Kidney (tissue), 13 donors: ENCODE measurements at regions not wholly inside any gene's neighbourhood (a gene's known extent, or its start where the extent isn't known, plus 50 kb on each side); places are given as distances from the start of the nearest gene placed in this dataset.

Experiments used
- DNase-seq, 5 donors: peaks; one replicate each; pipeline ENCODE4 v3.0.0-alpha.2; 2013 to 2020
- FAIRE-seq: peaks from 2 replicates; lab custom pipeline; 2012; peaks lifted over from hg19 to GRCh38; lab: Jason Lieb, UNC
- H3K27ac ChIP-seq, 2 donors: one replicate each; pipeline ENCODE4 v1.7.0; 2013; ENCODE audit warnings: low read depth in 2 of 2, low read length in 2 of 2, inconsistent platforms in 1 of 2
- H3K27me3 ChIP-seq: one replicate; pipeline ENCODE4 v1.7.1; 2013; ENCODE audit warnings: low read length, inconsistent platforms; ENCODE audit not compliant: control insufficient read depth, insufficient read depth
- H3K36me3 ChIP-seq, 3 donors: one replicate each; pipeline versions ENCODE4 v1.7.0 to v1.7.1; 2013; ENCODE audit warnings: low read length in 3 of 3, control low read depth in 1 of 3, inconsistent platforms in 1 of 3; ENCODE audit not compliant: insufficient read depth in 3 of 3, control insufficient read depth in 2 of 3
- H3K4me1 ChIP-seq, 3 donors: one replicate each; pipeline versions ENCODE4 v1.7.0 to v1.7.1; 2013; ENCODE audit warnings: low read length in 3 of 3, inconsistent platforms in 1 of 3, low read depth in 1 of 3; ENCODE audit not compliant: control insufficient read depth in 2 of 3, insufficient read depth in 2 of 3
- H3K4me3 ChIP-seq, 3 donors: one replicate each; pipeline versions ENCODE4 v1.7.0 to v1.8.1; 2013; ENCODE audit warnings: low read length in 3 of 3, control low read depth in 1 of 3, inconsistent platforms in 1 of 3
- H3K9ac ChIP-seq, 3 donors: one replicate each; pipeline versions ENCODE4 v1.7.0 to v1.7.1; 2013; ENCODE audit warnings: low read length in 3 of 3, control low read depth in 1 of 3, inconsistent platforms in 1 of 3
- H3K9me3 ChIP-seq, 3 donors: one replicate each; pipeline versions ENCODE4 v1.7.0 to v1.7.1; 2013; ENCODE audit warnings: low read length in 3 of 3, control low read depth in 1 of 3, inconsistent platforms in 1 of 3; ENCODE audit not compliant: control insufficient read depth in 2 of 3, insufficient read depth in 1 of 3
- CTCF ChIP-seq: IDR thresholded peaks from 3 replicates; pipeline ENCODE4 v1.5.1; 2012; ENCODE audit warnings: mild to moderate bottlenecking, moderate library complexity, borderline replicate concordance; ENCODE audit not compliant: insufficient read depth; ENCODE audit errors: extremely low read depth
- intact Hi-C: fragments of 100-400 bp; cut with DNase I; formaldehyde crosslinking; loops from one replicate; pipeline ENCODE4 v1.11.1; 2022
- donor health status: control.
- donor health status: control.
- donor health status: control.
- donor health status: control.
- donor health status: control.
- donor health status: DM: yes; HTN: yes; CAD: no.
- donor health status: Normal renal cell carcinoma (clear cell type).

GRCh38 chrX:115894087-115894486 lies 276.5 kb upstream of the AGTR2 start:
- H3K9ac ChIP-seq, result no peak overlapping the region
- no peaks in the 10 kb centered on the region for H3K36me3 ChIP-seq
- peak in 2 of 5 donors; percentile 60 to 73 for DNase-seq
- intact Hi-C loops, result no loop called here
- H3K9me3 ChIP-seq, result peaks cover 0 to 2% (median 0%) of the 10 kb centered on the region in 3 donors
- H3K27me3 ChIP-seq, result no peaks in the 10 kb centered on the region
- no peaks in the 10 kb centered on the region for H3K4me1 ChIP-seq
- peak overlapping the region in 1 of 3 donors; percentile 12 for H3K4me3 ChIP-seq
- no peak for TF ChIP-seq CTCF
- FAIRE-seq, result no peak
- H3K27ac ChIP-seq, result no peak overlapping the region

- intact Hi-C loops, result no loop called here
- no peak overlapping the region for H3K4me3 ChIP-seq
- H3K36me3 ChIP-seq, result no peaks in the 10 kb centered on the region
- H3K4me1 ChIP-seq, result no peaks in the 10 kb centered on the region
- no peak overlapping the region for H3K9ac ChIP-seq
- H3K27ac ChIP-seq, result no peak overlapping the region
- H3K9me3 ChIP-seq, result no peaks in the 10 kb centered on the region
- FAIRE-seq, result no peak
- no peak for TF ChIP-seq CTCF
- no peak for DNase-seq
- H3K27me3 ChIP-seq, result peaks cover 3% of the 10 kb centered on the region
These were observed 274.7 kb upstream of the AGTR2 start for GRCh38 chrX:115895678-115896329.

GRCh38 chrX:115896362-115896761 lies 274.2 kb upstream of the AGTR2 start:
- Histone ChIP-seq H3K4me3 (no peak overlapping the region), H3K27me3 (peaks cover 3% of the 10 kb centered on the region), H3K9ac (no peak overlapping the region), H3K9me3 (no peaks in the 10 kb centered on the region), H3K4me1 (no peaks in the 10 kb centered on the region), H3K27ac (no peak overlapping the region), H3K36me3 (no peaks in the 10 kb centered on the region)
- intact Hi-C loops, result no loop called here
- no peak for FAIRE-seq
- TF ChIP-seq CTCF, result no peak
- DNase-seq, result no peak

- no peak for TF ChIP-seq CTCF
- DNase-seq (no peak), FAIRE-seq (no peak)
- H3K27me3 ChIP-seq, result peaks cover 6% of the 10 kb centered on the region
- H3K9ac ChIP-seq, result no peak overlapping the region
- no peak overlapping the region for H3K4me3 ChIP-seq
- H3K36me3 ChIP-seq, result no peaks in the 10 kb centered on the region
- H3K9me3 ChIP-seq, result no peaks in the 10 kb centered on the region
- intact Hi-C loops, result no loop called here
- no peak overlapping the region for H3K27ac ChIP-seq
- no peaks in the 10 kb centered on the region for H3K4me1 ChIP-seq
These were observed 272.6 kb upstream of the AGTR2 start for GRCh38 chrX:115897956-115898355.
